Gastroesophageal sphincter (tissue), 3 donors: ENCODE measurements at regions not wholly inside any gene's neighbourhood (a gene's known extent, or its start where the extent isn't known, plus 50 kb on each side); places are given as distances from the start of the nearest gene placed in this dataset.

ENCODE experiments used
- CTCF ChIP-seq, 4 experiments: fragments of 200-600 bp in 2 of 4; fragments of 450-650 bp in 2 of 4; sonication (generic) in 1 of 4; IDR thresholded peaks; one replicate each; pipeline ENCODE4 v1.5.1; 2017 to 2019; ENCODE audit warnings: antibody characterized with exemption in 4 of 4, mild to moderate bottlenecking in 2 of 4, moderate library complexity in 2 of 4
- POLR2A ChIP-seq, 2 donors: fragments of 450-650 bp; IDR thresholded peaks; one replicate each; pipeline ENCODE4 v1.6.1; 2017; ENCODE audit warnings: antibody characterized with exemption in 2 of 2, mild to moderate bottlenecking in 2 of 2, moderate library complexity in 1 of 2

GRCh38 chr12:115357681-115358080 is 673.7 kb upstream of the TBX3 start:
- TF ChIP-seq CTCF (IDR thresholded peaks at IDR 0.05) (no peak), POLR2A (IDR thresholded peaks at IDR 0.05) (no peak)
